HEK293 (cell line): ENCODE measurements at regions not wholly inside any gene's neighbourhood (a gene's known extent, or its start where the extent isn't known, plus 50 kb on each side); places are given as distances from the start of the nearest gene placed in this dataset.

Source experiments
- CTCF ChIA-PET: fragments of 350-600 bp; formaldehyde crosslinking; extraction: SDS; loops from one replicate; lab custom pipeline; 2021; ENCODE audit warnings: antibody characterized with exemption; lab: Yijun Ruan, JAX
- POLR2A ChIA-PET: fragments of 300-600 bp; formaldehyde crosslinking; extraction: SDS; loops from one replicate; lab custom pipeline; 2020; ENCODE audit warnings: antibody characterized with exemption, inconsistent platforms; lab: Yijun Ruan, JAX
- H3K27ac ChIP-seq: fragments of 200-500 bp; sonication (Bioruptor generic); 2 replicates; pipeline ENCODE4 v1.5.1; 2014; ENCODE audit warnings: low read depth, low read length, control low read depth, inconsistent platforms; ENCODE audit errors: extremely low read depth
- H3K36me3 ChIP-seq, 2 experiments: fragments of 200-500 bp in 1 of 2; sonication (Bioruptor generic) in 1 of 2; 1 replicate in 1 of 2; 2 replicates in 1 of 2; pipeline ENCODE4 v1.5.1; 2014 to 2017; ENCODE audit warnings: inconsistent platforms in 2 of 2, low read length in 2 of 2; ENCODE audit not compliant: control insufficient read depth in 2 of 2, insufficient read depth in 1 of 2
- H3K4me1 ChIP-seq: fragments of 200-500 bp; sonication (Bioruptor generic); 2 replicates; pipeline ENCODE4 v1.5.1; 2014; ENCODE audit warnings: mild to moderate bottlenecking, low read length, inconsistent platforms; ENCODE audit not compliant: control insufficient read depth, insufficient read depth
- H3K4me3 ChIP-seq: 2 replicates; pipeline ENCODE4 v1.5.1; 2011; ENCODE audit warnings: low read depth, mild to moderate bottlenecking, control low read depth, low read length, moderate library complexity
- H3K9me3 ChIP-seq: fragments of 200-500 bp; sonication (Bioruptor generic); 2 replicates; pipeline ENCODE4 v1.5.1; 2014; ENCODE audit warnings: low read depth, low read length, inconsistent platforms; ENCODE audit not compliant: control insufficient read depth, insufficient read depth
- AEBP2 ChIP-seq: fragments of 450-650 bp; formaldehyde crosslinking; IDR thresholded peaks from 2 replicates; pipeline ENCODE4 v1.5.1; 2016; ENCODE audit warnings: missing biosample characterization, missing genetic modification characterization, borderline replicate concordance
- KLF16 ChIP-seq: fragments of 450-650 bp; formaldehyde crosslinking; IDR thresholded peaks from 2 replicates; pipeline ENCODE4 v1.5.1; 2017; ENCODE audit warnings: missing biosample characterization, missing genetic modification characterization
- MYNN ChIP-seq: fragments of 450-650 bp; formaldehyde crosslinking; IDR thresholded peaks from 2 replicates; pipeline ENCODE4 v1.5.1; 2016; ENCODE audit warnings: missing biosample characterization, missing genetic modification characterization, borderline replicate concordance
- OSR2 ChIP-seq: fragments of 450-650 bp; formaldehyde crosslinking; IDR thresholded peaks from 2 replicates; pipeline ENCODE4 v1.5.1; 2016; ENCODE audit warnings: missing biosample characterization, missing genetic modification characterization
- REST ChIP-seq: fragments of 450-650 bp; formaldehyde crosslinking; IDR thresholded peaks from 2 replicates; pipeline ENCODE4 v1.5.1; 2016; ENCODE audit warnings: missing biosample characterization, missing genetic modification characterization
- SCRT1 ChIP-seq: fragments of 450-650 bp; formaldehyde crosslinking; IDR thresholded peaks from 2 replicates; pipeline ENCODE4 v1.5.1; 2016; ENCODE audit warnings: missing biosample characterization, missing genetic modification characterization, borderline replicate concordance
- ZBTB21 ChIP-seq: fragments of 450-650 bp; formaldehyde crosslinking; IDR thresholded peaks from 2 replicates; pipeline ENCODE4 v1.5.1; 2017; ENCODE audit warnings: missing biosample characterization, missing genetic modification characterization
- ZNF211 ChIP-seq: fragments of 450-650 bp; formaldehyde crosslinking; IDR thresholded peaks from 2 replicates; pipeline ENCODE4 v1.5.1; 2016; ENCODE audit warnings: low read depth, missing biosample characterization, missing genetic modification characterization
- ZNF248 ChIP-seq: fragments of 450-650 bp; formaldehyde crosslinking; IDR thresholded peaks from 2 replicates; pipeline ENCODE4 v1.5.1; 2017; ENCODE audit warnings: missing biosample characterization, missing genetic modification characterization
- ZNF280D ChIP-seq: fragments of 450-650 bp; formaldehyde crosslinking; IDR thresholded peaks from 2 replicates; pipeline ENCODE4 v1.5.1; 2016; ENCODE audit warnings: missing biosample characterization, missing genetic modification characterization
- ZNF391 ChIP-seq: fragments of 450-650 bp; formaldehyde crosslinking; IDR thresholded peaks from 2 replicates; pipeline ENCODE4 v1.5.1; 2016; ENCODE audit warnings: low read depth, missing biosample characterization, missing genetic modification characterization, borderline replicate concordance
- ZNF394 ChIP-seq: fragments of 450-650 bp; formaldehyde crosslinking; IDR thresholded peaks from 2 replicates; pipeline ENCODE4 v1.5.1; 2016; ENCODE audit warnings: missing biosample characterization, missing genetic modification characterization, mild to moderate bottlenecking, moderate library complexity, borderline replicate concordance
- ZNF514 ChIP-seq: fragments of 450-650 bp; formaldehyde crosslinking; IDR thresholded peaks from 2 replicates; pipeline ENCODE4 v1.5.1; 2016; ENCODE audit warnings: missing biosample characterization, missing genetic modification characterization
- ZNF529 ChIP-seq: fragments of 450-650 bp; formaldehyde crosslinking; IDR thresholded peaks from 2 replicates; pipeline ENCODE4 v1.5.1; 2017; ENCODE audit warnings: missing genetic modification characterization, missing biosample characterization; ENCODE audit not compliant: insufficient replicate concordance
- ZNF548 ChIP-seq: fragments of 450-650 bp; formaldehyde crosslinking; IDR thresholded peaks from 2 replicates; pipeline ENCODE4 v1.5.1; 2016; ENCODE audit warnings: missing biosample characterization, missing genetic modification characterization
- ZNF560 ChIP-seq: fragments of 450-650 bp; formaldehyde crosslinking; IDR thresholded peaks from 2 replicates; pipeline ENCODE4 v1.5.1; 2017; ENCODE audit warnings: missing biosample characterization, missing genetic modification characterization, borderline replicate concordance
- ZNF600 ChIP-seq: fragments of 450-650 bp; formaldehyde crosslinking; IDR thresholded peaks from 2 replicates; pipeline ENCODE4 v1.5.1; 2016; ENCODE audit warnings: missing biosample characterization, missing genetic modification characterization
- ZNF629 ChIP-seq: fragments of 450-650 bp; formaldehyde crosslinking; IDR thresholded peaks from 2 replicates; pipeline ENCODE4 v1.5.1; 2017; ENCODE audit warnings: missing biosample characterization, missing genetic modification characterization
- TF ChIP-seq, protein P1 (sequence below): fragments of 450-650 bp; formaldehyde crosslinking; optimal IDR thresholded peaks from 2 replicates; pipeline ENCODE3; 2016; ENCODE audit warnings: missing biosample characterization, mild to moderate bottlenecking, missing genetic modification characterization
- TF ChIP-seq, protein P2 (sequence below): fragments of 450-650 bp; formaldehyde crosslinking; IDR thresholded peaks from 2 replicates; pipeline ENCODE4; 2016; ENCODE audit warnings: missing biosample characterization, missing genetic modification characterization
- TF ChIP-seq, protein P3 (sequence below): fragments of 450-650 bp; formaldehyde crosslinking; IDR thresholded peaks from 2 replicates; pipeline ENCODE4 v1.5.1; 2017; ENCODE audit warnings: missing biosample characterization, missing genetic modification characterization

DNA sequence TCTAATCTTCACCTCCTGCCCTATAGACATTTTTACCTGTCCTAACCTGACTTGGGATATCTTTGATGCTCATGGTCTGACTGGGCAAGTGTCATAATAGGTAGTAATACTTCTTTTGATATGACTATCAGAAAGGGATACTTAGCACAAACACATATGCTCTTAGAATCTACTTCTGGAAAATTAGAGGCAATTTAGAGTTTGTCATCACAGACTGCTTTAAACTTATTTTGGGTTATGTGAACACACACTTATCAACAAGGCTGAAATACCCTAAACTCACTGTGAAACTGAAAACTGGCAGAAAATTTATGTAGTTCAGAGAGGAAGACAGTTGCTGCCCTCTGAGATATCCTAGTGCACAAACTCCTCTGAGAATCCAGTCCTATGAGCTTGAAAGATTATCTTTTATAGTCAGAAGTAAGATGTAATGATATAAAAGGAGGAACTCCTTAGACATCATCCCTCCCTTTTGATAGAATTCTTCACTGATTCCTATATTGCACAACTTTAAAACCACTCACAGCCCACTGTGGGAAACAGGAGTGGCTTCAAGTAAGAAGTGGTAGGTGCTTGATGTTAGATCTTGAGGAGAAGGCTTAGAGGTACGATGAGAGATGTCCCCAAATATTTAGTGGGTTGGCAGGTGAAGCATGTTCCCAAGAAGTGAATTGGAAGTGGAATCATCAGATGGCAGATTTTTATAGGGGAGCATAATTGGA, 273.3 kb downstream of the MAN2A1 start (continued):
- no peak for TF ChIP-seq REST
- no peak for TF ChIP-seq ZNF211 (tag by site-specific recombination)
- no peak for TF ChIP-seq ZNF280D
- no peak for TF ChIP-seq ZNF394
- TF ChIP-seq OSR2, result no peak
- no peak for TF ChIP-seq AEBP2 (tag by site-specific recombination)
- TF ChIP-seq, all 188 proteins: peak for 0

- no peaks in the 10 kb centered on the region for H3K36me3 ChIP-seq
- no peak overlapping the region for H3K27ac ChIP-seq
- no peak overlapping the region for H3K4me3 ChIP-seq
- H3K9me3 ChIP-seq, result no peaks in the 10 kb centered on the region
- H3K4me1 ChIP-seq, result no peaks in the 10 kb centered on the region
- TF ChIP-seq ZNF600 (no peak), ZBTB21 (no peak), ZNF248 (no peak), ZNF529 (tag by site-specific recombination) (no peak), ZNF548 (tag by site-specific recombination) (no peak), SCRT1 (tag by site-specific recombination) (no peak), ZNF560 (tag by site-specific recombination) (no peak)
- CTCF ChIA-PET, result no interaction called here
- POLR2A ChIA-PET, result no interaction called here
Measured at GRCh38 chr5:109964136-109964535, 274.4 kb downstream of the MAN2A1 start.

DNA sequence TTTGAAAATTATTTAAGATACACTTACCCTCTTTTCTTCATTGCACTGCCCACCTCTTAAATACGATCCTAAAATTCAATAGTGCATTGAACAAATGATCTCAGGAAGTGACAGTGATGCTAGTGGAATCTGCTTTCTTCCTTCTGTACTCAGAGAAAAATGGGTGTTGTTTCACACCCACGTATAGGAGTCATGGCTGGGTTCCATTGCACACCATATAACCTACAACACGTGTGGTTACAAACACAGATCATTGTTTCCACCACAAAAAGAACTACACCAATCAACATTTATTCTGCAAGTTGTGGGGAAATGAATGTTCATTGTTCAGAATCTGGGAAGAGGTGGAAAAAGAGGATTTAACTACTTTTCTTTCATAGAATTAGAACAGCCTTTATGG, 275.9 kb downstream of the MAN2A1 start:
- ChIA-PET POLR2A (no interaction called here), CTCF (interaction anchor here (0.6 kb wide), 1 partner anchor 156 kb away, joined by 3 read pairs; no protein-coding TSS in a partner anchor)
- no peak overlapping the region for H3K4me3 ChIP-seq
- TF ChIP-seq KLF16, result no peak
- no peak for TF ChIP-seq SCRT1 (tag by site-specific recombination)
- TF ChIP-seq, protein P1, sequence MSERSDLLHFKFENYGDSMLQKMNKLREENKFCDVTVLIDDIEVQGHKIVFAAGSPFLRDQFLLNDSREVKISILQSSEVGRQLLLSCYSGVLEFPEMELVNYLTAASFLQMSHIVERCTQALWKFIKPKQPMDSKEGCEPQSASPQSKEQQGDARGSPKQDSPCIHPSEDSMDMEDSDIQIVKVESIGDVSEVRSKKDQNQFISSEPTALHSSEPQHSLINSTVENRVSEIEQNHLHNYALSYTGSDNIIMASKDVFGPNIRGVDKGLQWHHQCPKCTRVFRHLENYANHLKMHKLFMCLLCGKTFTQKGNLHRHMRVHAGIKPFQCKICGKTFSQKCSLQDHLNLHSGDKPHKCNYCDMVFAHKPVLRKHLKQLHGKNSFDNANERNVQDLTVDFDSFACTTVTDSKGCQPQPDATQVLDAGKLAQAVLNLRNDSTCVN, result no peak
- TF ChIP-seq, protein P2, sequence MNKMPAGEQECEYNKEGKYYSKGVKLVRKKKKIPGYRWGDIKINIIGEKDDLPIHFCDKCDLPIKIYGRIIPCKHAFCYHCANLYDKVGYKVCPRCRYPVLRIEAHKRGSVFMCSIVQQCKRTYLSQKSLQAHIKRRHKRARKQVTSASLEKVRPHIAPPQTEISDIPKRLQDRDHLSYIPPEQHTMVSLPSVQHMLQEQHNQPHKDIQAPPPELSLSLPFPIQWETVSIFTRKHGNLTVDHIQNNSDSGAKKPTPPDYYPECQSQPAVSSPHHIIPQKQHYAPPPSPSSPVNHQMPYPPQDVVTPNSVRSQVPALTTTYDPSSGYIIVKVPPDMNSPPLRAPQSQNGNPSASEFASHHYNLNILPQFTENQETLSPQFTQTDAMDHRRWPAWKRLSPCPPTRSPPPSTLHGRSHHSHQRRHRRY, result no peak
- no peak for TF ChIP-seq ZNF391 (tag by site-specific recombination)
- TF ChIP-seq, protein P3, sequence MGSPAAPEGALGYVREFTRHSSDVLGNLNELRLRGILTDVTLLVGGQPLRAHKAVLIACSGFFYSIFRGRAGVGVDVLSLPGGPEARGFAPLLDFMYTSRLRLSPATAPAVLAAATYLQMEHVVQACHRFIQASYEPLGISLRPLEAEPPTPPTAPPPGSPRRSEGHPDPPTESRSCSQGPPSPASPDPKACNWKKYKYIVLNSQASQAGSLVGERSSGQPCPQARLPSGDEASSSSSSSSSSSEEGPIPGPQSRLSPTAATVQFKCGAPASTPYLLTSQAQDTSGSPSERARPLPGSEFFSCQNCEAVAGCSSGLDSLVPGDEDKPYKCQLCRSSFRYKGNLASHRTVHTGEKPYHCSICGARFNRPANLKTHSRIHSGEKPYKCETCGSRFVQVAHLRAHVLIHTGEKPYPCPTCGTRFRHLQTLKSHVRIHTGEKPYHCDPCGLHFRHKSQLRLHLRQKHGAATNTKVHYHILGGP (tag by site-specific recombination), result no peak
- no peak for TF ChIP-seq MYNN
- TF ChIP-seq ZNF514 (tag by site-specific recombination), result no peak
- TF ChIP-seq ZNF629 (tag by site-specific recombination), result no peak

More for the DNA sequence above, 275.9 kb downstream of the MAN2A1 start:
- Histone ChIP-seq H3K4me1 (no peaks in the 10 kb centered on the region), H3K9me3 (no peaks in the 10 kb centered on the region), H3K27ac (no peak overlapping the region), H3K36me3 (no peaks in the 10 kb centered on the region)
